Neutrophil (primary cell): ENCODE measurements at regions not wholly inside any gene's neighbourhood (a gene's known extent, or its start where the extent isn't known, plus 50 kb on each side); places are given as distances from the start of the nearest gene placed in this dataset.

Source experiments
- H3K27ac ChIP-seq: fragments of 200-600 bp; sonication (generic); 2 replicates; pipeline ENCODE4 v1.5.1; 2016; ENCODE audit warnings: mild to moderate bottlenecking, moderate library complexity
- H3K27me3 ChIP-seq: fragments of 200-600 bp; sonication (generic); 2 replicates; pipeline ENCODE4 v1.6.0; 2016; ENCODE audit warnings: mild to moderate bottlenecking
- H3K36me3 ChIP-seq: fragments of 200-600 bp; sonication (generic); 2 replicates; pipeline ENCODE4 v1.5.1; 2017
- H3K4me1 ChIP-seq, 2 experiments: fragments of 200-600 bp in 1 of 2; sonication (generic) in 1 of 2; 1 replicate in 1 of 2; 2 replicates in 1 of 2; pipeline versions ENCODE4 v1.5.1 to v1.6.1; 2013 to 2016; ENCODE audit warnings: low read depth in 1 of 2, low read length in 1 of 2, mild to moderate bottlenecking in 1 of 2, moderate library complexity in 1 of 2; ENCODE audit not compliant: control insufficient read depth in 1 of 2, insufficient read depth in 1 of 2
- H3K4me3 ChIP-seq, 2 experiments: fragments of 200-600 bp in 1 of 2; sonication (generic) in 1 of 2; 1 replicate in 1 of 2; 2 replicates in 1 of 2; pipeline ENCODE4 v1.5.1; 2013 to 2016; ENCODE audit warnings: low read depth in 1 of 2, low read length in 1 of 2, mild to moderate bottlenecking in 1 of 2, moderate library complexity in 1 of 2
- H3K9me3 ChIP-seq: fragments of 200-600 bp; sonication (generic); 2 replicates; pipeline ENCODE4 v1.5.1; 2016
- TF ChIP-seq, protein P1 (sequence below): fragments of 200-600 bp; sonication (generic); IDR thresholded peaks from 2 replicates; pipeline ENCODE4 v1.5.1; 2016; ENCODE audit warnings: antibody characterized with exemption

DNA sequence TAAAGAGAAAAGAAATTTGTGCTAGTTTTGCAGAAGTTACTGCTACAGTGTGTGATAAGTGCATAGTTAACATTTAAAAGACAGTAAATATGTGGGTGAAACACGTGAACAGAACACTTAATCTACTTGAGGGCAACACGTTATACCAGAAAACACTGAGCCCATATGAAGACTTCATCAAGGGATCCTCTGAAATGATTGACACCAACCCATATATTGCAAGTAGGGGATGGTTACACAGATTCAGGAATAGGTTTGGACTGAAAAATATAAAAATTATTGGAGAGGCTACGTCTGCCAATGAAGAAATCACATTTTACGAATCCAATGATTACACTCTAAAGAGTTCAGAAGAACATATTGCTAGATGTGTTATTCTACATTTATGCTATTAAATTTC is 185.6 kb downstream of the GPX5 start:
- Histone ChIP-seq H3K9me3 (no peaks in the 10 kb centered on the region), H3K27me3 (peaks cover 47% of the 10 kb centered on the region), H3K36me3 (no peaks in the 10 kb centered on the region), H3K4me3 (no peak overlapping the region), H3K27ac (no peak overlapping the region), H3K4me1 (no peaks in the 10 kb centered on the region)
- TF ChIP-seq, protein P1, sequence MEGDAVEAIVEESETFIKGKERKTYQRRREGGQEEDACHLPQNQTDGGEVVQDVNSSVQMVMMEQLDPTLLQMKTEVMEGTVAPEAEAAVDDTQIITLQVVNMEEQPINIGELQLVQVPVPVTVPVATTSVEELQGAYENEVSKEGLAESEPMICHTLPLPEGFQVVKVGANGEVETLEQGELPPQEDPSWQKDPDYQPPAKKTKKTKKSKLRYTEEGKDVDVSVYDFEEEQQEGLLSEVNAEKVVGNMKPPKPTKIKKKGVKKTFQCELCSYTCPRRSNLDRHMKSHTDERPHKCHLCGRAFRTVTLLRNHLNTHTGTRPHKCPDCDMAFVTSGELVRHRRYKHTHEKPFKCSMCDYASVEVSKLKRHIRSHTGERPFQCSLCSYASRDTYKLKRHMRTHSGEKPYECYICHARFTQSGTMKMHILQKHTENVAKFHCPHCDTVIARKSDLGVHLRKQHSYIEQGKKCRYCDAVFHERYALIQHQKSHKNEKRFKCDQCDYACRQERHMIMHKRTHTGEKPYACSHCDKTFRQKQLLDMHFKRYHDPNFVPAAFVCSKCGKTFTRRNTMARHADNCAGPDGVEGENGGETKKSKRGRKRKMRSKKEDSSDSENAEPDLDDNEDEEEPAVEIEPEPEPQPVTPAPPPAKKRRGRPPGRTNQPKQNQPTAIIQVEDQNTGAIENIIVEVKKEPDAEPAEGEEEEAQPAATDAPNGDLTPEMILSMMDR: no peak

DNA sequence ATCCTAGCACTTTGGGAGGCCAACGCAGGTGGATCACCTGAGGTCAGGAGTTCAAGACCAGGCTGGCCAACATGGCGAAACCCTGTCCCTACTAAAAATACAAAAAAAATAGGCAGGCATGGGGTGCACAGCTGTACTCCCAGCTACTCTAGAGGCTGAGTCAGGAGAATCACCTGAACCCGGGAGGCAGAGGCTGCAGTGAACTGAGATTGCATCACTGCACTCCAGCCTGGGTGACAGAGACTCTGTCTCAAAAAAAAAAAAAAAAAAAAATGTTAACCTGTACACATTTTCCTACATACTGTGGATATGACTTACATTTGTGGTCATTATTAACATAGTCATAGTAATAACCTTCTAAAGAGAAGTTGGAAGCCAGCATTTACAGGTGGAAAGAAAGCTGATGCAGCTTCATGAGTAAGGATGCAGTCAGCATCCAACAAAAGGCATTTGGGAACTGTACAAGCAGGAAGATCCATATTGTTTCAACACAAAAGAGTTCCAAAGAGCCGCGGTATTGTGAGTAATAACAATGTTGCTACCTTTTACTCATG is 186.2 kb downstream of the GPX5 start:
- Histone ChIP-seq H3K27ac (no peak overlapping the region), H3K4me3 (no peak overlapping the region), H3K27me3 (peaks cover 47% of the 10 kb centered on the region), H3K36me3 (no peaks in the 10 kb centered on the region), H3K9me3 (no peaks in the 10 kb centered on the region), H3K4me1 (no peaks in the 10 kb centered on the region)
- TF ChIP-seq, protein P1: no peak

DNA sequence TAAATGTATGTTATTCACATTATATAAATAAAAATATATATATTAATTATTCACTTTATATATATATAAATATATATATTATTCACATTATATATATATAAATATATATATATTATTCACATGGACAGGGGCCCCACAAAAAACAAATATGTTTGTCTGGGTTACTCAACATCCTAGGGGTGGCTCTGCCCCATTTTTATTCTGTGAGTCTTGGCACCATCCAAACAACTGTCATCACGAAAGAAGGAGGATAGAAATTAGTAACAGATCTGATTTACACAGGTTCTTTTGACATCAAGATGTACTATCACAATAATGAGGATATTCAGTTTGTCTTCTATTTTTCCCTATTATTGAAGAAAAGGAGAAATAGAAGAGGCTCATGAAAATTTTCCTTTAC is 187.3 kb downstream of the GPX5 start:
- Histone ChIP-seq H3K4me1 (no peaks in the 10 kb centered on the region), H3K27me3 (peaks cover 48% of the 10 kb centered on the region), H3K27ac (no peak overlapping the region), H3K9me3 (no peaks in the 10 kb centered on the region), H3K4me3 (no peak overlapping the region), H3K36me3 (no peaks in the 10 kb centered on the region)
- TF ChIP-seq, protein P1: no peak

DNA sequence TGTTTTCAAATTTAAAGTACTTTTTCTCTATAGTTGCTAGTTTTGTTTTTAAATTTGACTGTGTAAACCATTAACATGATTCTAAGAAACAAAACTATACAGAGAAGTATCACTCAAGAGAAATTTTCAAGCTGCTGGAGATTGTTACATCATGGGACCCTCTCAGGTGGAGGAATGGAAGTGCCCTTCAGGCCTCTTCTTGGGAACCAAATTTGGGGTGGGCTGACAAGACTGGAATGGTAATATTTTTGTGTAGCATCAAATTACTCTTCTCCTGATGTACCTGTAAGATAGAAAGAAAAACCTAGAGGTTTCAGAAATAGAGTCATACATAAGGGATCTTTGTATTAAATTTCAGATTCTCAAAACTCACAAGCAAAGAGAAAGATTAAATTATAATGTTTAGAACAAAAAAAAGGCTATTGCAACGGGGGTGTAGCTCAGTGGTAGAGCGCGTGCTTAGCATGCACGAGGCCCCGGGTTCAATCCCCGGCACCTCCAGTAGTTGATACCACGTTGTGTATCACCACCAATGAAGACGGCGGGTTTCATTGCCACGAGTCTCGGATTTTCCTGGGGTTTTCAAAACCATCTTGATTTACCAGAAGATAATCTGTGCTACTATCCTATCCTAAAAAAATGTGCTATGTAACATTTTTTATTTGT is 193.7 kb downstream of the GPX5 start:
- Histone ChIP-seq H3K27ac (no peak overlapping the region), H3K27me3 (peaks cover 57% of the 10 kb centered on the region), H3K4me3 (no peak overlapping the region), H3K4me1 (no peaks in the 10 kb centered on the region), H3K9me3 (no peaks in the 10 kb centered on the region), H3K36me3 (no peaks in the 10 kb centered on the region)
- TF ChIP-seq, protein P1: no peak

DNA sequence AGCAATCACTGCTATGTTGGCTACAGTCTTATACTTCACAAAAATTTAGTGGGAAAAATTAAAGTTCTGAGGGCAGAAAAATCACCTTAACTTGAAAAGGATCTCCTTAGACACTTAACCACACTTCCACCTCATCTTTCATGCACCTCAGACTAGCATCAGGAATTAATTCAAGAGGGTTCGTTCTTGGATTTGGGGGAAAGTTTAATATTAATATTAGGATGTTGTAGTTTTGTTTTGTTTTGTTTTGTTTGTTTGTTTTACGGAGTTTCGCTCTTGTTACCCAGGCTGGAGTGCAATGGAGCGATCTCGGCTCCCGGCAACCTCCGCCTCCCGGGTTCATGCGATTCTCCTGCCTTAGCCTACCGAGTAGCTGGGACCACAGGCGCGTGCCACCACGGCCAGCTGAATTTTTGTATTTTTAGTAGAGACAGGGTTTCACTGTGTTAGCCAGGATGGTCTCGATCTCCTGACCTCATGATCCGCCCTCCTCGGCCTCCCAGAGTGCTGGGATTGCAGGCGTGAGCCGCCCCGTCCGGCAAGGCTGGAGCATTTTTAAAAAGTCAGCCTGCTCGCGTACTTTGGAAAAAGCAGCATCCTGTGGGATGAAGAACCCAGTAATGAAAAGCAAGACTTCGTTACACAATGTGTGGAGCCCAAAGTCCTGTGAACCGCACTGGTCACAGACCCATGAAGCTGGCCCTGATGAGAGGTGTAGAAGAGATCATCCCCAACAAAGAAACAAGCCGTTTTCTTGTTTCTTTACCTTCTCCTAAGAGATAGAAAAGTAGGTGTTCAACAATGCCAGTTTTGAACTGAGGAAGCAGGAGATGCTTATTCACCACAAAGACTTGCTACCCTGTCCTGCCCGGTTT is 194.9 kb downstream of the GPX5 start:
- H3K4me3 ChIP-seq: no peak overlapping the region
- no peaks in the 10 kb centered on the region for H3K9me3 ChIP-seq
- H3K27ac ChIP-seq: no peak overlapping the region
- peaks cover 67% of the 10 kb centered on the region for H3K27me3 ChIP-seq
- TF ChIP-seq, protein P1: no peak
- no peaks in the 10 kb centered on the region for H3K36me3 ChIP-seq
- no peaks in the 10 kb centered on the region for H3K4me1 ChIP-seq
